ENCODE measurements at regions not wholly inside any gene's neighbourhood (a gene's known extent, or its start where the extent isn't known, plus 50 kb on each side); places are given as distances from the start of the nearest gene placed in this dataset.
"Not testable (repeated sequence)": the region's sequence is repeated elsewhere in the genome, so short reads cannot be mapped to it uniquely, and the experiment has no call there.

- DNase-seq: no peak
Measured at GRCh38 chr13:62137629-62138405, 722.2 kb upstream of the PCDH20 start.

- no peak for DNase-seq
Measured at GRCh38 chr13:62131604-62132003, 716.0 kb upstream of the PCDH20 start.

GRCh38 chr13:62130062-62130970 lies 714.7 kb upstream of the PCDH20 start:
- DNase-seq: no peak

GRCh38 chr13:62129000-62129551 lies 713.4 kb upstream of the PCDH20 start:
- no peak for DNase-seq

- no peak for DNase-seq
Measured at GRCh38 chr13:62126400-62126799, 710.8 kb upstream of the PCDH20 start.

GRCh38 chr13:62125451-62125850 lies 709.8 kb upstream of the PCDH20 start:
- DNase-seq: no peak

- no peak for DNase-seq
Measured at GRCh38 chr13:62123409-62123808, 707.8 kb upstream of the PCDH20 start.

- DNase-seq: no peak
Measured at GRCh38 chr13:62122434-62122833, 706.8 kb upstream of the PCDH20 start.

- DNase-seq: no peak
Measured at GRCh38 chr13:62119739-62120700, 704.4 kb upstream of the PCDH20 start.

GRCh38 chr13:62115831-62116230 lies 700.2 kb upstream of the PCDH20 start:
- no peak for DNase-seq

- DNase-seq: no peak
Measured at GRCh38 chr13:62113179-62113578, 697.5 kb upstream of the PCDH20 start.

GRCh38 chr13:62110079-62110478 lies 694.4 kb upstream of the PCDH20 start:
- no peak for DNase-seq

- not testable (repeated sequence) for DNase-seq
Measured at GRCh38 chr13:62104136-62104535, 688.5 kb upstream of the PCDH20 start.

- DNase-seq: no peak
Measured at GRCh38 chr13:62096652-62097051, 681.0 kb upstream of the PCDH20 start.

- no peak for DNase-seq
Measured at GRCh38 chr13:62094932-62095331, 679.3 kb upstream of the PCDH20 start.

- no peak for DNase-seq
Measured at GRCh38 chr13:62093984-62094780, 678.5 kb upstream of the PCDH20 start.

GRCh38 chr13:62092949-62093348 lies 677.3 kb upstream of the PCDH20 start:
- DNase-seq: no peak

GRCh38 chr13:62092536-62092935 lies 676.9 kb upstream of the PCDH20 start:
- no peak for DNase-seq

- DNase-seq: no peak
Measured at GRCh38 chr13:62088165-62088564, 672.5 kb upstream of the PCDH20 start.

GRCh38 chr13:62087124-62087523 lies 671.5 kb upstream of the PCDH20 start:
- DNase-seq: no peak

All from NCI-H524 treated with DMSO at 0.1 percent for 48 hours (cell line).